GM21423 (cell line): ENCODE measurements at regions not wholly inside any gene's neighbourhood (a gene's known extent, or its start where the extent isn't known, plus 50 kb on each side); places are given as distances from the start of the nearest gene placed in this dataset.

ENCODE experiments used
- ATAC-seq: cut with Tn5 transposase; IDR thresholded peaks from one replicate; pipeline ENCODE4 v1.9.1; 2021; ENCODE audit warnings: mild to moderate bottlenecking, moderate library complexity; ENCODE audit not compliant: unreplicated experiment

GRCh38 chr15:68871507-68871906, 50.8 kb upstream of the ANP32A start:
- ATAC-seq: no peak

GRCh38 chr15:68874788-68875187, 54.1 kb upstream of the ANP32A start:
- ATAC-seq: no peak

- ATAC-seq: peak; percentile 65
These were observed 54.8 kb upstream of the SPESP1 start for GRCh38 chr15:68875377-68876116.

- no peak for ATAC-seq
These were observed 52.7 kb upstream of the SPESP1 start for GRCh38 chr15:68877626-68878025.

- ATAC-seq: no peak
These were observed 49.9 kb upstream of the SPESP1 start for GRCh38 chr15:68880382-68880781.
